GM12865 (cell line): ENCODE measurements at regions not wholly inside any gene's neighbourhood (a gene's known extent, or its start where the extent isn't known, plus 50 kb on each side); places are given as distances from the start of the nearest gene placed in this dataset.

ENCODE experiments used
- DNase-seq: peaks from one replicate; pipeline ENCODE4 v3.0.0; 2010; ENCODE audit warnings: low read depth
- H3K4me3 ChIP-seq: 2 replicates; pipeline ENCODE4 v1.5.1; 2011; ENCODE audit warnings: mild to moderate bottlenecking, low read depth, low read length, control low read depth
- CTCF ChIP-seq: IDR thresholded peaks from 2 replicates; pipeline ENCODE4 v1.5.1; 2011; ENCODE audit warnings: low read length, control low read depth, low read depth, inconsistent platforms; ENCODE audit not compliant: insufficient read depth; ENCODE audit errors: missing control alignments

GRCh38 chr10:57790703-57791102 lies 477.0 kb downstream of the IPMK start:
- no peak overlapping the region for H3K4me3 ChIP-seq
- TF ChIP-seq CTCF: no peak
- DNase-seq: no peak

GRCh38 chr10:57788117-57788516 lies 479.6 kb downstream of the IPMK start:
- no peak for TF ChIP-seq CTCF
- no peak for DNase-seq
- no peak overlapping the region for H3K4me3 ChIP-seq

GRCh38 chr10:57786850-57787750 lies 480.6 kb downstream of the IPMK start:
- DNase-seq: no peak
- no peak overlapping the region for H3K4me3 ChIP-seq

GRCh38 chr10:57786331-57786730 lies 481.4 kb downstream of the IPMK start:
- no peak for TF ChIP-seq CTCF
- no peak overlapping the region for H3K4me3 ChIP-seq
- DNase-seq: no peak

More at GRCh38 chr10:57786850-57787750, 480.6 kb downstream of the IPMK start:
- TF ChIP-seq CTCF: no peak

- TF ChIP-seq CTCF: no peak
- H3K4me3 ChIP-seq: no peak overlapping the region
- no peak for DNase-seq
Observed at GRCh38 chr10:57785546-57785945, 482.1 kb downstream of the IPMK start.

GRCh38 chr10:57785068-57785467 lies 482.6 kb downstream of the IPMK start:
- no peak for DNase-seq
- no peak for TF ChIP-seq CTCF
- H3K4me3 ChIP-seq: no peak overlapping the region
